ENCODE measurements at regions not wholly inside any gene's neighbourhood (a gene's known extent, or its start where the extent isn't known, plus 50 kb on each side); places are given as distances from the start of the nearest gene placed in this dataset.
"Not testable (repeated sequence)": the region's sequence is repeated elsewhere in the genome, so short reads cannot be mapped to it uniquely, and the experiment has no call there.

GRCh38 chr1:95622609-95623008 lies 388.6 kb downstream of the RWDD3 start:
- no peak overlapping the region for H3K4me3 Mint-ChIP-seq
- no peaks in the 10 kb centered on the region for H3K36me3 Mint-ChIP-seq

DNA sequence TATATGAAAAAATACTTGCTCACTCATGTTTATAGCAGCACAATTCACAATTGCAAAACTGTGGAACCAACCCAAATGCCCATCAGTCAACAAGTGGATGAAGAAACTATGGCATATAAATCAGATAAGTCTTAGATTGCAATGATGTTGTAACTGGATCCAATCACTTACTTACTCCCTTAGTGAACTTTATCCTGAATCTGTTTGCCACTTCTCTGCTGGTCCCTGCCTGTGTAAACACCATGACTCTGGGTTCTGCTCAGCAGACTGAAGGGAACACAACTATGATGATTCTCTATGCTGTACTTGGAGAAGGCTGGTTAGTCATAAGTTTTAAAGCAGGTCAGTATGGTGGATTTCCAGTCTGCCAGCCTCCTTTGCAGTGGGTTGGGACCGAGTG lies 391.2 kb downstream of the RWDD3 start:
- Mint-ChIP-seq H3K27ac (no peak overlapping the region), H3K4me3 (no peak overlapping the region), H3K36me3 (no peaks in the 10 kb centered on the region), H3K4me1 (no peaks in the 10 kb centered on the region), H3K9me3 (no peaks in the 10 kb centered on the region), H3K27me3 (no peaks in the 10 kb centered on the region)
- no peak for DNase-seq

More at GRCh38 chr1:95622609-95623008, 388.6 kb downstream of the RWDD3 start:
- no peaks in the 10 kb centered on the region for H3K27me3 Mint-ChIP-seq
- DNase-seq = no peak
- no peaks in the 10 kb centered on the region for H3K9me3 Mint-ChIP-seq
- no peaks in the 10 kb centered on the region for H3K4me1 Mint-ChIP-seq
- H3K27ac Mint-ChIP-seq = no peak overlapping the region

GRCh38 chr1:95627244-95627643 lies 393.2 kb downstream of the RWDD3 start:
- Mint-ChIP-seq H3K4me3 (no peak overlapping the region), H3K27ac (no peak overlapping the region), H3K4me1 (no peaks in the 10 kb centered on the region), H3K36me3 (no peaks in the 10 kb centered on the region), H3K9me3 (no peaks in the 10 kb centered on the region), H3K27me3 (no peaks in the 10 kb centered on the region)
- DNase-seq = no peak

DNA sequence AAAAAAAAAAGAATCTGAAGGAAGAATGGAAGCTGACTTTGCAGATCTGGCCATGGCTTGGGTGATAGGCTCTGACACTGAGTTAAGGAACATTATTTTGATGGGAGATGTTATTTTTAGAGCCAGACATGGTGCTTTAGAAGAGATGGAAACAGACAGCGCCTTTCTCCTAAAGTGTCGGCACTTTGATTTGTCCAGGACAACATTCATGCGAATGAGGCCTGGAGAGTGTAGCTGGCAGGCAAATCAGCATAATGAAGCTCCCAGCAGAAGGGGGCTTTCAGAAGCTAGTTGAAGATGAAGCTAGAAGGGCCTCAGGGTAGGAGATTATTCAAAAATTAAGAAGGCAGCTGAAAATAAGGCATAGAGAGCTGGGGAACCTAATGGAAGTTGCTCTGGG lies 397.7 kb downstream of the RWDD3 start:
- Mint-ChIP-seq H3K36me3 (no peaks in the 10 kb centered on the region), H3K4me3 (no peak overlapping the region), H3K9me3 (no peaks in the 10 kb centered on the region), H3K27ac (no peak overlapping the region), H3K4me1 (no peaks in the 10 kb centered on the region), H3K27me3 (no peaks in the 10 kb centered on the region)
- DNase-seq = no peak

GRCh38 chr1:95635811-95636210 lies 401.8 kb downstream of the RWDD3 start:
- DNase-seq = no peak
- Mint-ChIP-seq H3K27ac (no peak overlapping the region), H3K36me3 (no peaks in the 10 kb centered on the region), H3K9me3 (no peaks in the 10 kb centered on the region), H3K4me1 (no peaks in the 10 kb centered on the region), H3K27me3 (no peaks in the 10 kb centered on the region), H3K4me3 (no peak overlapping the region)

DNA sequence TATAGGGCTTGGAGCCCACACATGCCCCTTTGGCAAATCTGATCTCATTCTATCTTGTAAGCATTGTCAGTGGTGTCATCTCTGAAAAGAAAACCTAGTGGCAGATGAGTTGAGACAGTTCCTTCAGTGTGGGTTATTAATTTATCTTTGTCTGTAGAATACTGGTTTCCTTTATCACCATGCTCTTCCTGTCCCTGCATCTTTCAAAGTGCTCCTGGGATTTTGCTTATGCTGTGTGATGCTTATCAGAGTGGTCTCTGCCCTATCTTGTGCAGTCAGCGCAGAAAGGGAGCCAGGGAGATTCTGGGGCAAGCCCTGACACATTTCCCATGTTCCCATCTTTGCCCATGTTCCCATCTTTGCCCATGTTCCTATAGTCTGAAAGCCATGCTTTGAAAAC lies 402.9 kb downstream of the RWDD3 start:
- H3K36me3 Mint-ChIP-seq = no peaks in the 10 kb centered on the region
- H3K27me3 Mint-ChIP-seq = no peaks in the 10 kb centered on the region
- H3K4me1 Mint-ChIP-seq = no peaks in the 10 kb centered on the region
- no peak overlapping the region for H3K4me3 Mint-ChIP-seq
- H3K9me3 Mint-ChIP-seq = no peaks in the 10 kb centered on the region
- H3K27ac Mint-ChIP-seq = no peak overlapping the region
- DNase-seq = no peak

- no peak for DNase-seq
- no peaks in the 10 kb centered on the region for H3K27me3 Mint-ChIP-seq
- no peaks in the 10 kb centered on the region for H3K4me1 Mint-ChIP-seq
- H3K27ac Mint-ChIP-seq = no peak overlapping the region
- H3K9me3 Mint-ChIP-seq = no peaks in the 10 kb centered on the region
- no peaks in the 10 kb centered on the region for H3K36me3 Mint-ChIP-seq
- H3K4me3 Mint-ChIP-seq = no peak overlapping the region
Observed at GRCh38 chr1:95640746-95641145, 406.7 kb downstream of the RWDD3 start.

GRCh38 chr1:95641386-95641785 lies 407.4 kb downstream of the RWDD3 start:
- Mint-ChIP-seq H3K36me3 (no peaks in the 10 kb centered on the region), H3K27me3 (no peaks in the 10 kb centered on the region), H3K9me3 (no peaks in the 10 kb centered on the region), H3K27ac (no peak overlapping the region), H3K4me3 (no peak overlapping the region), H3K4me1 (no peaks in the 10 kb centered on the region)
- no peak for DNase-seq

DNA sequence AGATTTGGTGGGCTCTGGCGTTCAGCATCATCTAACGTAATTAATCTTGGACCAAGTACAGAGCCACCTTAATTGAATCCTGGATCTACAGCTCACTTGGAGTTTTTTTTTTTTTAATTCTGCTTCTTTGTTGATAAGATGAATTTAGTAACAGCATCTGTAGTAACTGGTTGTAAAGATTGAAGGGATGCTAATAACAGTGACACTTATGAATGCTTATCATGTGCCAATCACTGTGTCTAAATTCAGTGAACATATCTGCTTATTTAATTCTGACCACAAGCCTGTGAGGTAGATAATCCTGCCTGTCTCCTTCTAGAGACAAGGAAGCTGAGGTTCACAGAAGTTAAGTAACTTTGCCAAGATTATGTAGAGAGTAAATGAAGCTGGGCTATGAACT lies 408.0 kb downstream of the RWDD3 start:
- Mint-ChIP-seq H3K9me3 (peaks cover 2% of the 10 kb centered on the region), H3K27ac (no peak overlapping the region), H3K4me1 (no peaks in the 10 kb centered on the region), H3K4me3 (no peak overlapping the region), H3K36me3 (no peaks in the 10 kb centered on the region), H3K27me3 (no peaks in the 10 kb centered on the region)
- no peak for DNase-seq

GRCh38 chr1:95643071-95643470 lies 409.1 kb downstream of the RWDD3 start:
- peaks cover 2% of the 10 kb centered on the region for H3K9me3 Mint-ChIP-seq
- H3K4me1 Mint-ChIP-seq = no peaks in the 10 kb centered on the region
- no peaks in the 10 kb centered on the region for H3K27me3 Mint-ChIP-seq
- no peaks in the 10 kb centered on the region for H3K36me3 Mint-ChIP-seq
- DNase-seq = no peak
- no peak overlapping the region for H3K27ac Mint-ChIP-seq
- no peak overlapping the region for H3K4me3 Mint-ChIP-seq

- DNase-seq, H3K4me3 Mint-ChIP-seq, H3K4me1 Mint-ChIP-seq, H3K36me3 Mint-ChIP-seq, H3K9me3 Mint-ChIP-seq, H3K27ac Mint-ChIP-seq, H3K27me3 Mint-ChIP-seq: not testable (repeated sequence)
Observed at GRCh38 chr1:95645126-95645525, 411.1 kb downstream of the RWDD3 start.

DNA sequence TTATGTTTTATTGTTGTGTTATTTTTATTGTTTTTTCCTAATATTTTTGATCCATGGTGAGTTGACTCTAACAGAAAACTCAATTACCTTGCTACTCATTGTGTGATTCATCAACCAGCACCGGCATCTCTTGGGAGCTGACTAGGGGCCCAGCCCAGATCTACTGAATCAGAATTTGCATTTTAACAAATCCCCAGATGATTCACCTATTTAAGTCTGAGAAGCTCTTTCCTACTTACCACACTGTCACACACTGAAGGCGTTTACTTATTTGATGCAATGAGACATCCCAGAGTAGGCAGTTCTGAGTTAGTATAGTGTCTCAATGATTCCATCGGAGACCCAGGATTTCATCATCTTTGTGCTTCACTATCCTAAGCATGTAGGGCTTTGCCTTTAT lies 416.6 kb downstream of the RWDD3 start:
- Mint-ChIP-seq H3K27ac (no peak overlapping the region), H3K36me3 (no peaks in the 10 kb centered on the region), H3K9me3 (peaks cover 4% of the 10 kb centered on the region), H3K4me3 (no peak overlapping the region), H3K4me1 (no peaks in the 10 kb centered on the region), H3K27me3 (no peaks in the 10 kb centered on the region)
- DNase-seq = no peak

- Mint-ChIP-seq H3K4me1 (no peaks in the 10 kb centered on the region), H3K9me3 (peaks cover 2% of the 10 kb centered on the region), H3K36me3 (no peaks in the 10 kb centered on the region), H3K27ac (no peak overlapping the region), H3K27me3 (no peaks in the 10 kb centered on the region), H3K4me3 (no peak overlapping the region)
- no peak for DNase-seq
Observed at GRCh38 chr1:95652423-95652965, 418.5 kb downstream of the RWDD3 start.

- H3K9me3 Mint-ChIP-seq = peaks cover 2% of the 10 kb centered on the region
- no peaks in the 10 kb centered on the region for H3K4me1 Mint-ChIP-seq
- no peak for DNase-seq
- H3K36me3 Mint-ChIP-seq = no peaks in the 10 kb centered on the region
- no peak overlapping the region for H3K27ac Mint-ChIP-seq
- no peaks in the 10 kb centered on the region for H3K27me3 Mint-ChIP-seq
- H3K4me3 Mint-ChIP-seq = no peak overlapping the region
Observed at GRCh38 chr1:95653618-95654017, 419.6 kb downstream of the RWDD3 start.

- Mint-ChIP-seq H3K27ac (no peak overlapping the region), H3K9me3 (peaks cover 3% of the 10 kb centered on the region), H3K4me1 (no peaks in the 10 kb centered on the region), H3K36me3 (no peaks in the 10 kb centered on the region), H3K27me3 (no peaks in the 10 kb centered on the region), H3K4me3 (no peak overlapping the region)
- no peak for DNase-seq
Observed at GRCh38 chr1:95655321-95656020, 421.5 kb downstream of the RWDD3 start.

DNA sequence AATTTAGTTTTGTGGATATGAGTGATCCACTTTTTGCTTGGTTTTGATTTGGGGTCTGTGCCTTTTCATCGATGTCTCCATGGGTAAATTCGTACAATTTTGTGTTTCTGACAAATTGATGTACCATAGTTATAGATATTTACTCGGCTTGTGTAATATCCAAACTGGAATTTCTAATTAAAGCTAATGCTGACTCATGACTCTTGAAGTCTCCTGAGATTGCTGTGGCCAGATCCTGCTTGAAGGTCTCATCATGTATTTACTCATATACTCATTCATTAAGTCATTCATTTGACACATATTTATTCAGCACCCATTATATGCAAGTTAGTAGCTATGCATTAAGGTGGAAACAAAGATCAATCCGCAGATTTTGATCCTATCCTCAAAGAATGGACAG lies 423.2 kb downstream of the RWDD3 start:
- Mint-ChIP-seq H3K27ac (no peak overlapping the region), H3K9me3 (peaks cover 1% of the 10 kb centered on the region), H3K4me3 (no peak overlapping the region), H3K27me3 (no peaks in the 10 kb centered on the region), H3K4me1 (no peaks in the 10 kb centered on the region), H3K36me3 (no peaks in the 10 kb centered on the region)
- no peak for DNase-seq
